HG03280 (cell line): ENCODE measurements at regions not wholly inside any gene's neighbourhood (a gene's known extent, or its start where the extent isn't known, plus 50 kb on each side); places are given as distances from the start of the nearest gene placed in this dataset.

Source experiments
- ATAC-seq: cut with Tn5 transposase; IDR thresholded peaks from one replicate; pipeline ENCODE4 v1.9.1; 2021; ENCODE audit warnings: mild to moderate bottlenecking, moderate library complexity; ENCODE audit not compliant: unreplicated experiment

- no peak for ATAC-seq
These were observed 189.1 kb downstream of the ANXA2 start for GRCh38 chr15:60208709-60209108.

DNA sequence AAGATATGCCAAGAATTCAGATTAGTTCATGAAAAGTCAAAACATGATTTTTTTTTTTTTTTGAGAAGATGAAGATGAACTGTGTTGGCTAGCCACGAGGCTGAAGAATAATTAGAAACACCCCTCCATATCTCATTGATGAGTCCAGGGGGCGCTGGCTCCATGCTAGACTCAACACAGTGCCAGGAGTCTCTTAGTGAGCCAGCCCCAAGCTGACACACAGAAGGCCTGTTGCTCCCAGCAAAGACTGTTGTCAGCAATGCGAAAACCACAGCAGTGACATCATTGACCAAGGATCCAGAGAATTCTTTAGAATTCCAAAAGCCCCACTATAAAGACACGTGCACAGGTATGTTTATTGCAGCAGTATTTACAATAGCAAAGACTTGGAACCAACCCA is 185.2 kb downstream of the ANXA2 start:
- no peak for ATAC-seq

DNA sequence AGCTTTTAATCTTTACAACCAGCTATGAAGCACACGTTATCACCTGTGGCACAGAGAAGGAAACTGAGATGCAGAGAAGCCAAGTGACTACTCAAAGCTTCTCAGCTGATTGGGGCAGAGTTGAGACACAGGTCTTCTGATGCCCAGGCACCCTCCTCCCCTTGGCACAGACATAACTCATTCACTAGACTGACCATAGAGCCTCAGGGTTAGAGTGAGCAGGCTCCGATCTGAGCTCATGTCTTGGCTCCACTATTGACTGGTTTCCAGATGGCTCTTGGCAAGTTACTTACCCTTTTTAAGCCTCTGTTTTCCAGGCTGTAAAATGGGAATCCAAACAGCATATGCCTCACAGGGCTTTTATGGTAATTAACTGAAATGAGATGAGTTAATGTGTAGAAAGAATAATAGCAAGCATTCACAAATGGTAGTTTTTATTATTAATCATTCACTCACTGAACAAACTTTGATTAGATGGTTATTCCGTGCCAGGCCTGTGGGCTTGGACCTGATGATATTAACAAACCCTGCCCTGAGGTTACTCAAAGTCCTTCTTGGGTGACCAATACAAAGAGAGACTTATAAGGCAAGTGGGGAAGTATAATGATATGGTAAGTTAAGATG is 184.3 kb downstream of the ANXA2 start:
- no peak for ATAC-seq

DNA sequence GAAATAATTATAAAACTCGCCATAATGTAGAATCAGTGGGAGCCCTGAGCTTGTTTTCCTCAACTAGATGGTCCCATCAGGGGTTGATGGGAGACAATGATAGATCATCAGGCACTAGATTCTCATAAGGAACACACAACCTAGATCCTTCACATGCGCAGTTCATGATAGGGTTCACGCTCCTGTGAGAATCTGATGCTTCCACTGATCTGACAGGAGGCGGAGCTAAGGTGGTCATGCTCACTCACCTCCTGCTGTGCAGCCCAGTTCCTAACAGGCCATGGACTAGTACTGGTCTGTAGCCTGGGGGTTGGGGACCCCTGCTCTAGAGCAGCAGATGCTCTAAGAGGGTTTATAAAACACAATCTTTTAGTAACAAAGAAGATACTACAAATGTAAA is 183.6 kb downstream of the ANXA2 start:
- no peak for ATAC-seq

- no peak for ATAC-seq
These were observed 182.4 kb downstream of the ANXA2 start for GRCh38 chr15:60215225-60215963.

GRCh38 chr15:60217161-60217560 is 180.6 kb downstream of the ANXA2 start:
- ATAC-seq = no peak

DNA sequence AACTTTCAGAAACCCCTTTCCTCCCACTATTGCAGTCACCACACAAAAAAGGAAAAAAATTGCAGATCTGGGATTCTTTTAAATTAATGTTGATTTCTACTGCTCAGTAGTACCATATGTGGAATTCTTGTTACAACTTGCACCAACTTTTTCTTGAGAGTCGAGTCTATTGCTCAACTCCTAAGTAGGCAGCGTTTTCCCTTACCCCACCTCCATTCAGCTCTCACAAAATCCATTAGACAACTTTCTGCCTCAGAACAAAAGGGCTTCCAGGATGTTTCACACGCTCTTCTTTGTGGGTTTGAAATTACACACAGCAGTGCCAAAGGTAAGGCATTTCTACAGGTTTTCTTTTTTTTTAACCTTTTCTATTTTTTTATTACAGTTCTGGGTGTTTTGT is 179.5 kb downstream of the ANXA2 start:
- ATAC-seq = no peak

DNA sequence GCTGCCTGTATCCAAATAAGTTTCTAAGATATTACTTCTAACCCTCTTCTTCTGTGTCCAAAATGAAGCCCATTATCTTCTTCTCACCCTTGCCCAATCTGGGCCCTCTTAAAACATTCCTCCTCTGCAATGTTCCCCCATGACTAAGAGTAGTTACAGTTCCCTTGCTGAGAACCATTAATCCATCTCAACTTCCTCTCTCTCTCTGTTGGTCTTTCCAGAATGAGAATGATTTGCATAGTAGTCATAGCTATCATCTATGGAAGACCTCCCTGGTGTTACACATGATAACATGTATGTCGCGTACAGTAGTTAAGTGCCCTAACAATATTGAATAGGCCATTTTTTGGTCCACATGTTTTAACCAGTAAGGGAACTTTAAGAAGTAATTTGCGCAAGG is 177.9 kb downstream of the ANXA2 start:
- no peak for ATAC-seq

- ATAC-seq = no peak
These were observed 176.4 kb downstream of the ANXA2 start for GRCh38 chr15:60221356-60221755.

DNA sequence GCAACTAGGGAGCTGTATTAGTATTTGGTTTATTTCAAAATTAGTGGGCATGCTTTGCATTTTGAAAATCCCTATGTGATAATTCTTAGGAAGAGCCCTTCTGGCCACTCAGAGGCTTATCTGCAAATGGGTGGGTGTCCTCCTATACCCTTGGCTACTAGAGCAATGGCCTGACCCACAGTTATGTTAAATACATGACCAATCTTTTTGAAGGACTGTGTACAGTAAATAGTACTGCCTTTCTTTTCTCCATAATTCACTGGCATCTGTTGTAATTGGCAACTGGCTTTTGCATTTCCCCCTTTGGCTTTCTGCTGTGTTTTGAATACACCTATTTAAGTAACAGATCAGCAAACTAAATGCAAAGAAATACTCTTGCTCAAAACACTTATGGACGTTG is 175.4 kb downstream of the ANXA2 start:
- ATAC-seq = no peak

DNA sequence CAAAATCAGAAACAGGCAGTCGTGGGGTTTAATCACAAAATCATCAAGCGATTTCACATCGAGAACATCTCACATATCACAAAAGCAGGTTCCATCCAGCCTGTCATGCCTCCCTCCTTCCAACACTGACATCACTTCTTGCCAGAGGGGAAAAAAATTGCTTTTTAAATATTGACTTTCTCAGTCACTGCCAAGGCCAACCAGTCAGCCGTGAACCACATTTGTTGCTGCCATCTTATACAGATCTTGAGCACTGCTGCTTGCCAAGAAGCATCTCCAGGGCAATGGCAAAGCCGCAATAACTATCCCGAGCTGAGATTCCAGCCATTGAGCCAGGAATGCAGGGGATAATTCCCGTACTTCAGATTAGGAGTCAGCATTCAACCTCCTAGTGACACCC is 174.6 kb downstream of the ANXA2 start:
- ATAC-seq = no peak

- no peak for ATAC-seq
These were observed 170.9 kb downstream of the ANXA2 start for GRCh38 chr15:60226924-60227323.

GRCh38 chr15:60228101-60228500 is 169.7 kb downstream of the ANXA2 start:
- ATAC-seq = no peak

DNA sequence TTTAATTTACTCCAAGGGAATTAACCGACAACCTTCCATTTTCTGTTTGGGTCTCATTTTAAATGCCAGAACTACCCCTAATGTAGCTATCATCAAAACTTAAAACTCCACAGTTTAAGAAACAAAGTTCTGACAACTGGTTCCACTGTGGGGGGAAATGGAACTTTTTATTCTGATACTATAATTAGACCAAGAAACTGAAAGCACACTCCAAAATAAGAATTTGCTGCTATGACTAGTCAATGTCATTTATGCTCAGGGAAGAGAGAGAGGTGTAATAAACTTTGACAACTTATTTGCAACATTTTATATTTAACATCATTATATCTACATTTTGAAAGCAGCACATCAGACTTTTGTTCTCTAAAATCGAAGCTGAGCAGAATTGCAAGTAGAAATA is 169.2 kb downstream of the ANXA2 start:
- no peak for ATAC-seq

DNA sequence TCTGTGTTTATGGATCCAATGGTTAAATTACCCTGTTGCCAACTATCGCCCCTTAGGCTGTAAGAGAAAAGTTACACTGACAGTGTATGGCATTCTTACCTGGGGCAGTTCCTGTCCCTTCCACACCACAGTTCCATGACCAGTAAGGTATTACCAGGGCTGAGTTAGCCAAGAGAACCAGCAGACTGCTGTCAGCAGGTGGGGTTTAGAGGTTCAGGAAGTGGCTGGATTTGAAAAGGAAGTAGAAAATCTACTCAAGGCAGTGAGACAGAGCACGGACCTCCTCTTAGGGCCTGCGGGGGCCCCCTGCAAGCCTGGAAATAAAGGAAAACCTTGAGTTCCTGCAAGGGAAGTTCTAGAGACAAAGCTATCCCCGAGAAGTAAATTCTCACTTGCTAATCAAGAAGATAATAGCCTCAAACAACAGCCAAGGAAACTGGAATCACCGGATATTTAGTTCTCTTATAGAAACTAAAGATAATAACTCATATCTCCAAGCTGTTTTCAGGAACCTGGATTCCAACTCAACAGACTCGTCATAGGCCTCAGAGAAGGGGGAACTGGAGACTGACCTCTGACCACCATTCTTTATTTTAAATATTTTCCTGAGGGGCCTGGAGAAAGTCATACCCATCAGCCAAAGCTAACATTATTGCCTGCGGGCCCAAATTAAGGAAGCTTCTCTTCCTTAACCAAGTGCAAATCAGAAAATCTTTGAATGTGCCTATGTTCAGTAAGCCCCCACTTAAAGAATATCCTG is 161.7 kb downstream of the ANXA2 start:
- no peak for ATAC-seq

- ATAC-seq = no peak
These were observed 160.3 kb downstream of the ANXA2 start for GRCh38 chr15:60237446-60237845.

GRCh38 chr15:60243769-60244168 is 154.0 kb downstream of the ANXA2 start:
- no peak for ATAC-seq

DNA sequence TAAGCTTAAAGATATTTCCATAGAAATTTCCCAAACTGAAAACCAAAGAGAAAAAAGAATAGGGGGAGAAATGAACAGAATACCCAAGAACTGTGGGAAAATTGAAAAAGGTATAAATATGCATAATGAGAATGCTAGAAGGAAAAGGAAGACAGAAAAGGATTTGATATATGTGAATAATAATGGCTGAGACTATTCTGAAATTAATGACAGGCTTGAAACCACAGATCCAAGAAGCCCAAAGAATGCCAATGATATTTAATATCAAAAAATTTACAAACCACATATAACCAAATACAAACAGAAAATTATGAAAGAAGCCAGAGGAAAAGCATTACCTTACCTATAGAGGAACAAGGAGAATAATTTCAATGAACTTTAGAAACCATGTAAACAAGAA is 153.0 kb downstream of the ANXA2 start:
- ATAC-seq = no peak

DNA sequence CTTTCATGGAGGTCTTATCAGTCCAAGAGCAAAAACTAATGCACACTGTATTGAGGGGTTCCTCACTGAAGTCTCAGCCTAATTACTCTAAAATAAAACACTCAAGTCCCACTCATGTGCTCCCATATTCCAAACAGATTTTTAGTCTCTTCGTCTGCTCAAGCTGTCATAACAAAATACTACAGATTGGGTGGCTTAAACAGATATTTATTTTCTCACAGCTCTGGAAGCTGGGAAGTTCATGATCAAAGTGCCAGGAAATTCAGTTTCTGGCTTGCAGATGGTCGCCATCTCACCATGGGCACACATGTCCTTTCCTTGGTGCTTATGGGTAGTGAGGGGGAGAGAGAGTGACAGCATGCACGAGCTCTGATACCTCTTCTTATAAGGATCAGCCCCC is 147.5 kb downstream of the ANXA2 start:
- ATAC-seq = no peak

DNA sequence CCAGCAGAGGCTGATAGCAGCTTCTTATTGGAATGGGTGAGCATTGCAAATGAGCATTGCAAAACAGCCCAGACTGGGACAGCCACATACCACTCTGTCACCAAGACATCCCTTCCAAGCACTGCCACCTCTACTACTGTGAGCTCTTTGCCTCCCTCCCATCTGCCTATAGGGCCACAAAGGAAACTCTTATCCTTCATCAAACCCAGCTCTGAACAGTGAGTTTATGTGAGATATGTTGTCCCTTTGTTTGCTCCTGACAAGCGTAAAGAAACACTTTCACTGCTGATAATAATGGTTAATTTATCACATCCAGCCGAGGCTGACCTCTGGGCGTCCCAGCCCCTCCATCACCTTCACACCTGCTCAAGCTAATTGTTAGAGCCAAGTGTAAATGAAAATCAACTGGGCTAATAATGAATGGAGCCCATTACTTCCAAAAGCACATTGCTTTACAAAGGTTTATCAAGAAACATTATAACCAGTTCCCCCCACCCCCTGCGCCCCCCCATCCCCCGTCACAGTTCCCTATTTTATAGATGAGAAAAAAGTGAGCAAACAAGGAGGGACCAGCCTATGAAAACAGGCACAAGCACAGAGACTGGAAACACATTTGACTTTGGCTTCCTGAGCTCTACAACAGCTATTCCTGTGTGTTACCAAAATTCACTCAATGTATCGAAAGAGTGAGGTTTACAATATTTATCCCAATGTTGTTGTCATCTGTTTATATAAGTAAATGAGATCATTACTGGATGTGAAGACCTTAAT is 146.3 kb downstream of the ANXA2 start:
- ATAC-seq = no peak

- no peak for ATAC-seq
These were observed 143.4 kb downstream of the ANXA2 start for GRCh38 chr15:60254416-60254815.
